ENCODE measurements at regions not wholly inside any gene's neighbourhood (a gene's known extent, or its start where the extent isn't known, plus 50 kb on each side); places are given as distances from the start of the nearest gene placed in this dataset.
"Not testable (repeated sequence)": the region's sequence is repeated elsewhere in the genome, so short reads cannot be mapped to it uniquely, and the experiment has no call there.

GRCh38 chr12:114616081-114616480 is 67.9 kb downstream of the TBX3 start:
- no peak for DNase-seq (ENCODE audit: low read depth in 4 of 4, low spot score in 1 of 4)

GRCh38 chr12:114614040-114614439 is 69.9 kb downstream of the TBX3 start:
- no peak for DNase-seq (ENCODE audit: low read depth in 4 of 4, low spot score in 1 of 4)

GRCh38 chr12:114612062-114612461 is 71.9 kb downstream of the TBX3 start:
- no peak for DNase-seq (ENCODE audit: low read depth in 4 of 4, low spot score in 1 of 4)

- no peak for DNase-seq (ENCODE audit: low read depth in 4 of 4, low spot score in 1 of 4)
These were observed 72.6 kb downstream of the TBX3 start for GRCh38 chr12:114611145-114612018.

GRCh38 chr12:114608509-114608908 is 75.5 kb downstream of the TBX3 start:
- no peak for DNase-seq (ENCODE audit: low read depth in 4 of 4, low spot score in 1 of 4)

- no peak for DNase-seq (ENCODE audit: low read depth in 4 of 4, low spot score in 1 of 4)
These were observed 78.1 kb downstream of the TBX3 start for GRCh38 chr12:114605918-114606317.

GRCh38 chr12:114604606-114605005 is 79.4 kb downstream of the TBX3 start:
- no peak for DNase-seq (ENCODE audit: low read depth in 4 of 4, low spot score in 1 of 4)

- not testable (repeated sequence) for DNase-seq (ENCODE audit: low read depth in 4 of 4, low spot score in 1 of 4)
These were observed 83.4 kb downstream of the TBX3 start for GRCh38 chr12:114600584-114600983.

GRCh38 chr12:114598111-114598510 is 85.9 kb downstream of the TBX3 start:
- no peak for DNase-seq (ENCODE audit: low read depth in 4 of 4, low spot score in 1 of 4)

- no peak for DNase-seq (ENCODE audit: low read depth in 4 of 4, low spot score in 1 of 4)
These were observed 91.0 kb downstream of the TBX3 start for GRCh38 chr12:114592946-114593345.

- DNase-seq (ENCODE audit: low read depth in 4 of 4, low spot score in 1 of 4) = no peak
These were observed 95.9 kb downstream of the TBX3 start for GRCh38 chr12:114588061-114588460.

GRCh38 chr12:114580306-114580705 is 103.7 kb downstream of the TBX3 start:
- DNase-seq (ENCODE audit: low read depth in 4 of 4, low spot score in 1 of 4) = no peak

GRCh38 chr12:114579389-114579788 is 104.6 kb downstream of the TBX3 start:
- no peak for DNase-seq (ENCODE audit: low read depth in 4 of 4, low spot score in 1 of 4)

- no peak for DNase-seq (ENCODE audit: low read depth in 4 of 4, low spot score in 1 of 4)
These were observed 121.3 kb downstream of the TBX3 start for GRCh38 chr12:114562654-114563053.

- DNase-seq (ENCODE audit: low read depth in 4 of 4, low spot score in 1 of 4) = no peak
These were observed 128.5 kb downstream of the TBX3 start for GRCh38 chr12:114555451-114555850.

- DNase-seq (ENCODE audit: low read depth in 4 of 4, low spot score in 1 of 4) = no peak
These were observed 136.3 kb downstream of the TBX3 start for GRCh38 chr12:114547636-114548035.

- no peak for DNase-seq (ENCODE audit: low read depth in 4 of 4, low spot score in 1 of 4)
These were observed 124.5 kb upstream of the TBX5 start for GRCh38 chr12:114530417-114530816.

GRCh38 chr12:114529966-114530365 is 124.0 kb upstream of the TBX5 start:
- DNase-seq (ENCODE audit: low read depth in 4 of 4, low spot score in 1 of 4) = no peak

GRCh38 chr12:114528766-114529165 is 122.8 kb upstream of the TBX5 start:
- DNase-seq (ENCODE audit: low read depth in 4 of 4, low spot score in 1 of 4) = no peak

GRCh38 chr12:114521160-114521559 is 115.2 kb upstream of the TBX5 start:
- not testable (repeated sequence) for DNase-seq (ENCODE audit: low read depth in 4 of 4, low spot score in 1 of 4)

GRCh38 chr12:114512351-114512750 is 106.4 kb upstream of the TBX5 start:
- no peak for DNase-seq (ENCODE audit: low read depth in 4 of 4, low spot score in 1 of 4)

- DNase-seq (ENCODE audit: low read depth in 4 of 4, low spot score in 1 of 4) = peak; percentile 26 to 37 (median 34)
These were observed 102.7 kb upstream of the TBX5 start for GRCh38 chr12:114508529-114509129.

GRCh38 chr12:114506651-114507050 is 100.7 kb upstream of the TBX5 start:
- no peak for DNase-seq (ENCODE audit: low read depth in 4 of 4, low spot score in 1 of 4)

Measured in stimulated activated CD4-positive, alpha-beta T cell treated with anti-CD3 and anti-CD28 coated beads, Interleukin-1b, Interleukin-23, amount 100 ng/mL, for 24 hours (primary cell).